Epithelial cell of esophagus (primary cell): ENCODE measurements at regions not wholly inside any gene's neighbourhood (a gene's known extent, or its start where the extent isn't known, plus 50 kb on each side); places are given as distances from the start of the nearest gene placed in this dataset.

Source experiments
- DNase-seq: peaks from one replicate; pipeline ENCODE4 v3.0.0; 2010; ENCODE audit warnings: low read depth
- H3K4me3 ChIP-seq: 2 replicates; pipeline ENCODE4 v1.5.1; 2011; ENCODE audit warnings: mild to moderate bottlenecking, low read length, control low read depth
- CTCF ChIP-seq: IDR thresholded peaks from 2 replicates; pipeline ENCODE4 v1.5.1; 2011; ENCODE audit warnings: low read depth, mild to moderate bottlenecking, low read length, control low read depth, inconsistent platforms; ENCODE audit not compliant: insufficient read depth; ENCODE audit errors: missing control alignments

GRCh38 chr11:92843455-92843854 lies 126.0 kb upstream of the MTNR1B start:
- no peak overlapping the region for H3K4me3 ChIP-seq
- peak; percentile 87 for DNase-seq
- TF ChIP-seq CTCF: no peak

- H3K4me3 ChIP-seq: no peak overlapping the region
Measured at GRCh38 chr11:92844197-92844596, 125.3 kb upstream of the MTNR1B start.

GRCh38 chr11:92845390-92845789 lies 124.1 kb upstream of the MTNR1B start:
- DNase-seq: no peak
- no peak overlapping the region for H3K4me3 ChIP-seq
- no peak for TF ChIP-seq CTCF

More at GRCh38 chr11:92844197-92844596, 125.3 kb upstream of the MTNR1B start:
- no peak for DNase-seq
- TF ChIP-seq CTCF: no peak

GRCh38 chr11:92845805-92846204 lies 123.6 kb upstream of the MTNR1B start:
- H3K4me3 ChIP-seq: no peak overlapping the region
- no peak for TF ChIP-seq CTCF
- peak; percentile 78 for DNase-seq

GRCh38 chr11:92846491-92847125 lies 122.8 kb upstream of the MTNR1B start:
- no peak overlapping the region for H3K4me3 ChIP-seq
- TF ChIP-seq CTCF: no peak
- DNase-seq: no peak

- TF ChIP-seq CTCF: no peak
- DNase-seq: peak; percentile 68
- no peak overlapping the region for H3K4me3 ChIP-seq
Measured at GRCh38 chr11:92848578-92848977, 120.9 kb upstream of the MTNR1B start.

GRCh38 chr11:92850296-92850826 lies 119.1 kb upstream of the MTNR1B start:
- TF ChIP-seq CTCF: no peak
- DNase-seq: no peak
- no peak overlapping the region for H3K4me3 ChIP-seq
